Stimulated activated CD4-positive, alpha-beta T cell treated with anti-CD3 and anti-CD28 coated beads, Interleukin-4, amount 100 ng/mL, for 1 hour (primary cell): ENCODE measurements at regions not wholly inside any gene's neighbourhood (a gene's known extent, or its start where the extent isn't known, plus 50 kb on each side); places are given as distances from the start of the nearest gene placed in this dataset.

Experiments used
- DNase-seq: peaks from one replicate; pipeline ENCODE4 v3.0.0-alpha.2; 2020

GRCh38 chr14:31966896-31967668, 110.0 kb upstream of the ARHGAP5 start:
- no peak for DNase-seq

DNA sequence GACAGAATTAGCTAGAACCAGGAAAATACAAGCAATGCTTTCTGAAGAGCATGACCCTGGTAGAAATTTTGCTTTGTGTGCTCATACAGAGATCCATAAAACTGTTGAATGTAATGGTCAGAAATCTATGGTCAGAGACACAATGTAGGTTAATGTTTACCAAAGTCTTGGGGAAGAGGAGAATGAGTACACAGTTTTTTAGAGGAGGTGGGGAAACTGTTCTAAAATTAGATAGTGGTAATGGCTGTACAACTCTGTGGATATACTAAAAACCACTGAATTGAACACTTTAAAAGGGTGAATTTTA, 109.5 kb upstream of the ARHGAP5 start:
- DNase-seq, result no peak

- DNase-seq, result no peak
These were observed 108.8 kb upstream of the ARHGAP5 start for GRCh38 chr14:31968107-31968810.

- DNase-seq, result no peak
These were observed 108.0 kb upstream of the ARHGAP5 start for GRCh38 chr14:31968956-31969698.

GRCh38 chr14:31969699-31970240, 107.3 kb upstream of the ARHGAP5 start:
- no peak for DNase-seq

DNA sequence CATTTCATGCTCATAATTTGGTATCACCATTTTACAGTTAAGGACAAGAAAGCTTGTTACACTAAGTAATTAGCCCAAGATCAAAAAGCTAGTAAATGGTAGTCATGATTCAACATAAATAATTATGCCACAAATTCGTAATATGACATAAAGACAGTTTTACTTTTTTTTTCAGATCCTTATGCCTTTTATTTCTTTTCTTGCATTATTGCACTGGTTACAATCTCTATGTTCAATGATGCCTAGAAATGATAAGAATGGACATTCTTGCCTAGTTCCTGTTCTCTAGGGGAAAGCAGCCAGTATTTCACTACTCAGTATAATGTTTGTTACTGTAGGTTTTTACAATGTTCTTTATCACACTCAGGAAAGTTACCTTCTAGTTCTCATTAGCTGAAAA, 106.4 kb upstream of the ARHGAP5 start:
- no peak for DNase-seq

GRCh38 chr14:31971612-31972011, 105.5 kb upstream of the ARHGAP5 start:
- no peak for DNase-seq

DNA sequence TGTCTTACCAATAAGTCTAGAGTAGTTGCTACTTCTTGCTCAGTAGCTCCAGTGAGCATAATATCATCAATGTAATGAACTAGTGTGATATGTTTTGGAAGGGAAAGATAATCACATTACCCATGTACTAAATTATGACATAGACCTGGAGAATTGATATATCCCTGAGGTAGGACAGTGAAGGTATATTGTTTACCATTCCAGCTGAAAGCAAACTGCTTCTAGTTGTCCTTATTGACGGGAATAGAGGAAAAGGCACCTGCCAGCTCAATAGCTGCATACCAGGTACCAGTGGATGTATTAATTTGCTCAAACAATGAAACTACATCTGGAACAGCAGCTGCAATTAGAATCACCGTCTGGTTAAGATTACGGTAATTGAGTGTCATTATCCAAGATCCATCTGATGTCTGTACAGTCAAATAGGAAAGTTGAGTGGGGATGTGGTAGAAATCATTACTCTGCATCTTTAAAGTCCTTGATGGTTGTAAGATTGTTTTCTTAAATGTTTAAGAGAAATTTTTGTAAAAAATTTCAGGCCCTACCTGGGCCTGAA, 100.0 kb upstream of the ARHGAP5 start:
- DNase-seq, result no peak

GRCh38 chr14:31978423-31978822, 98.7 kb upstream of the ARHGAP5 start:
- DNase-seq, result no peak

GRCh38 chr14:31982642-31983041, 94.5 kb upstream of the ARHGAP5 start:
- DNase-seq, result no peak

DNA sequence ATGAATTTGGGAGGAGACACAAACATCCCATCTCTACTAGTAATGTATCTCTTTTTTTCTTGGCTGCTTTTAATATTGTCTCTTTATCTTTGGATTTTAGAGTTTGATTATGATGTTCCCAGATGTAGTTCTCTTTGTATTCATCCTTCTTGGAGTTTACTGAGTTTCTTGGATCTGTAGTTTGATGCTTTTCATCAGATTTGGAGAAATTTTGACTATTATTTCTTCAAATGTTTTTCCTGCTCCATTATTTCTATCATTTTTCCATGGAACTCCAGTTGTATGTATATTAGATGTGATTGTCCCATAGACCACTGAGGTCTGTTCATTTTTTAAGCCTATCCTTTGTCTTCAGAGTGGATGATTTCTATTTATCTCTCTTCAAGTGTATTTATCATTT, 90.7 kb upstream of the ARHGAP5 start:
- DNase-seq, result no peak

DNA sequence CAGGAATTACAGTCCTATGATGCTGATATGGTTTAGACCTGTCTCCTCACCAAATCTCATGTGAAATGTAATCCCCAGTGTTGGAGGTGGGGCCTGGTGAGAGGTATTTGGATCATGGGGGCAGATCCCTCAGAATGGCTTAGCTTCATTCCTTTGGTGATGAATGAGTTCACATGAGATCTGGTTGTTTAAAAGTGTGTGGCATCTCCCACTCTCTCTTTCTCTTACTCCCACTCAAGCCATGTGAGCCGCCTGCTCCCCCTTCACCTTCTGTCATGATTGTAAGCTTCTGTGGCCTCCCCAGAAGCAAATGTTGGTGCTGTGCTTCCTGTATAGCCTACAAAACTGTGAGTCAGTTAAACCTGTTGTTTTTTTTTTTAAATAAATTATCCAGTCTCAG, 89.4 kb upstream of the ARHGAP5 start:
- no peak for DNase-seq

GRCh38 chr14:31988244-31988643, 88.9 kb upstream of the ARHGAP5 start:
- no peak for DNase-seq

DNA sequence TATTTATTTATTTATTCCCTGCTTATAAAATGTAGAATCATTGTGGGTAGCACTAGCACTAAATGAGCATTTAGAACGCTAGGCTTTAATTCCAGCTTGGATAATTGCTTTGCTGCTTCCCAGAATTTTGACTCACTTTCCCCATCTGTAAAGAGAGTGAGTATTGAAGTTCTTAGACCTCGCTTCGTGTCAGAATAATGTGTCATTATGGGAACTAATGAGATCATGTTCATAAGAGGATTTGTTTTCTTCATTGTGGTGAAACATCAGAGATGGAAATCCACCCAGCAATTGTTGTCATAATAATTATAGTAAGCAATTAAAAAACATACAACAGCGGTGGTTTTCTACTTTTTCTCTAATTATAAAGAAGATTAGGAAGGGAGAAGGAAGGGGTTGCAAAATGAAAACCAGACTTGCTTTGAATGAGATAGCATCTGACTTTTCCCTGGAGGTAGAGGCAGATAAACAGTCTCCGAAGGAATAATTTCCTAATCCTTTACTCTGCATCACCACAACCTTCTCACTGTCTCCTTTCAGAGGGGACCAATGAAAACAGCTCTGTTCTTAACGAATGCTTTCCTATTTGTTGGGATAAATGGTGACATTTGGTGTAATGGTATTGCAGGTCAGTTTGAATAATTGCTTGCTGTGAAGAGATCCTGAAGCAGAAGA, 86.8 kb upstream of the ARHGAP5 start:
- DNase-seq, result no peak

DNA sequence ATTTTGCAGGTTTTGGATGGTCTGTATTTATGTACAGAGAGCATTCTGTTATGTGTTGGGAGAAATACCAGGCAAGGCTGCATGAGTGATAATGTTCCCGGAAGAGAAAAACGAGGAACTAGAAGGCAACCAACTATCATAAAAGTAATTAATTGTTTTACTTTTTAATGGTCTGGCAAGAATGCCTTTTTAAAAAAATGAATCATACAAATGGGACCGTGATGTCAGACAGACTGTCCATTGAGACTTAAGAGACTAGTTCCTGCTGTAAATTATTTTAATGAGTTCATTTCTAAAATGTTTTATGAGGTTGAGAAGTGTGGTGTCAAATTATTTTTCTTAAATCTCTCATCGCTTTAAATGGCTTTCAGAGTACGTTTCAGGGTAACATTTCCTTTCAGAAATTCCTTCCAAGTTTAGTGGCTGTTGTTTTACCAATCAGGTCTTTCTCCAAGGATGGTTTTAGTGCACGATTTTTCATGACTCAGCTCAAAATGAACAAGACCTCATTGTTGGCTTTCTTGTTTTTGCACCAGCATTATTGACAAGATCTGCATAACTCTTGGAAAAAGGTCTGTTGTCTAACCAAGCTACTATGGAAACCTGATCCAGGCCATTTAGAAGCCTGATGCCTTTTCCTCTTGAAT, 86.1 kb upstream of the ARHGAP5 start:
- DNase-seq, result no peak

DNA sequence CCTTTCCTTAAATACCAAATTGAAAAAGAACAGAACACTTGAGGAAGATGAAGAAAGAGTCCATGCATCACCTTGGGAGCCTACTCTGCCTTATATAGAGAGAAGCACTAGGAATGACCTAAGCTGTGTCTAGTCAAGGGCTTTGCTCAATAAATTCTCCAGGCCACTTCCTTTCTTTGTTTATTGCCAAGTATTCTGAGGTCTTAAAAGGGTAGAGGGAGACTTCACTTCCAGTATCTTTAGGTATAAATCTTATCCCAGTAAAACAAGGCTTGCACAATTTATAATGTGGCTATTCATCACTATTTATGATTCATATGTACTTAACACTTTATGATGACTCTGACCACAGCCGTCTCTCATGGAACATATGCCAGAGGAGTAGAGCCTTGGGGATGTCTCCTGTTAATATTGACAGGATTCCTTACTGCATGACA, 85.1 kb upstream of the ARHGAP5 start:
- DNase-seq, result no peak

DNA sequence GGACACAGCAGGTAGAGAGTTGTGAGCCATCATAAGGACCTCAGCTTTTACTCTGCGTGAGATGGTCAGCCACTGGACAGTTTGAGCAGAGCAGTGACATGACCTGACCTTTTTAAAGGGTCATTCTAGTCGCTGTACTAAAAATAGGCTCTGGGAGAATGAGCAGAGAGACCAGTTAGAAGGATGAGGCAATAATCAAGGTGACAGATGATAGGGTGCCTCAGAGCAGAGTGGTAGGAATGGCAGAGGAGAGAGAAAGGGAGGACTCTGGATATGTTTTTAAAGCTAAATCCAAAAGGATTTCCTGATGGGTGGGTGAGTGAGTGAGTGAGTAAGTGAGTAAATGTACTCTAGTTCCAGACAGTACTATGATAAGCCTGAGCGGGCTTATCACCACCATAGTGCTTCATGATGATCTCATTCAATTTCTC, 83.6 kb upstream of the ARHGAP5 start:
- DNase-seq, result no peak

GRCh38 chr14:31994391-31995033, 82.6 kb upstream of the ARHGAP5 start:
- DNase-seq, result no peak

DNA sequence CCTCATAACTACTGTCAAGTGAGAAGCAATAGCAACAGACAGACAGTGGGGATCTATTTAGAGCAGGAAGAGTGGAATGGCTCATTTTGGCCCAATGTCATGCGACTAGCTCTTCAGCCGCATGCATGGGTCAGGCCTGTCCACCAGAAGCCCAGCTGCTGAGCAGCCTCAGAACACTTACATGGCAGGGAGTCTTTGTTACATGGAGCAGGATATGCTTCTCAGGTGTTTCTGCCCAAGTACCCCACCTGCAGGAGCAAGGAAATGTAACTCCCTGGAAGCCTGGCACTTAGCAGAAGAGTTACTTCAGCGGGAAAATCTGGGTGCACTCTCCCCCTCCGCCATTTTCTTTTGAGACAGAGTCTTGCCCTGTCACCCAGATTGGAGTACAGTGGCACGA, 73.5 kb upstream of the ARHGAP5 start:
- no peak for DNase-seq

GRCh38 chr14:32004300-32004699, 72.8 kb upstream of the ARHGAP5 start:
- no peak for DNase-seq

DNA sequence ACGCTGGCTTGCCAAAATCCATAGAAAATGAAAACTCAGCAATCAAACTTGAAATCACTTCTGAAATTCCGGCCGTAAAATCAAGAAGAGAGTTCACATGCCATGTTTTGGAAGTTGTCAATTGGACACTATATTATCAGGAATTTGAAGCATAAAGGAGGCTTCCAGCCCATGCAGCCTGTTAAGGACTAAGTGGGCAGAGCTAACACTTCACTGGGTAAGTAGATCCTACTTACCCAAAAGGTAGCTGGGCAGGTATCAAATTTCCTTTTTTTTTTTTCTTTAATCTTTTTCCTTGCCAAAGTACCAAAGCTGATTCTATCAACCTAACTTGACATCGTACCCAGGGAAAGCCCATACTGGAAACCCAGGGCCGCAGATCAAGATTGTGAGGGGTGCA, 71.5 kb upstream of the ARHGAP5 start:
- DNase-seq, result no peak
